CD4-positive, alpha-beta memory T cell (primary cell): ENCODE measurements at regions not wholly inside any gene's neighbourhood (a gene's known extent, or its start where the extent isn't known, plus 50 kb on each side); places are given as distances from the start of the nearest gene placed in this dataset.
A peak's percentile ranks its signal among the peaks of the same experiment; 100 is the strongest.

Experiments
- CTCF ChIA-PET: fragments of 350-600 bp; sonication (Branson Sonifier 250); formaldehyde crosslinking; loops from one replicate; lab custom pipeline; 2021; ENCODE audit warnings: inconsistent platforms; ENCODE audit not compliant: partially characterized antibody; lab: Charles Lee
- POLR2A ChIA-PET: fragments of 350-600 bp; sonication (Branson Sonifier 250); formaldehyde crosslinking; loops from one replicate; lab custom pipeline; 2021; ENCODE audit not compliant: partially characterized antibody; lab: Charles Lee
- DNase-seq, 5 donors: peaks; one replicate each; pipeline versions ENCODE4 v3.0.0 to v3.0.0-alpha.2; 2020 to 2022; ENCODE audit warnings: mixed read lengths in 1 of 5
- H3K27ac ChIP-seq: one replicate; pipeline ENCODE4 v1.7.0; 2013; ENCODE audit warnings: low read depth, low read length
- H3K27me3 ChIP-seq: 2 replicates; pipeline ENCODE4 v1.7.0; 2013; ENCODE audit warnings: mild to moderate bottlenecking, low read length, moderate library complexity; ENCODE audit not compliant: insufficient read depth
- H3K36me3 ChIP-seq: 2 replicates; pipeline ENCODE4 v1.7.0; 2013; ENCODE audit warnings: mild to moderate bottlenecking, low read length, moderate library complexity; ENCODE audit not compliant: insufficient read depth
- H3K4me1 ChIP-seq: 2 replicates; pipeline ENCODE4 v1.7.0; 2013; ENCODE audit warnings: mild to moderate bottlenecking, low read length, moderate library complexity; ENCODE audit not compliant: insufficient read depth
- H3K4me3 ChIP-seq, 2 donors: one replicate each; pipeline ENCODE4 v1.7.0; 2013; ENCODE audit warnings: low read length in 2 of 2, mild to moderate bottlenecking in 1 of 2
- H3K9me3 ChIP-seq, 2 donors: one replicate each; pipeline ENCODE4 v1.7.0; 2013; ENCODE audit warnings: low read length in 2 of 2, control low read depth in 1 of 2; ENCODE audit not compliant: control insufficient read depth in 1 of 2
- H3K27ac Mint-ChIP-seq, 7 donors: one replicate each; pipeline ENCODE4 v1.8.0; 2020 to 2021; ENCODE audit warnings: mixed read lengths in 7 of 7, mild to moderate bottlenecking in 6 of 7, inconsistent platforms in 3 of 7, moderate library complexity in 3 of 7
- H3K27me3 Mint-ChIP-seq, 2 donors: one replicate each; pipeline ENCODE4 v1.8.0; 2020 to 2021; ENCODE audit warnings: mixed read lengths in 2 of 2
- H3K36me3 Mint-ChIP-seq, 2 donors: one replicate each; pipeline ENCODE4 v1.8.0; 2020 to 2021; ENCODE audit warnings: mixed read lengths in 2 of 2, inconsistent platforms in 1 of 2, mild to moderate bottlenecking in 1 of 2
- H3K4me1 Mint-ChIP-seq, 4 donors: one replicate each; pipeline ENCODE4 v1.8.0; 2020 to 2021; ENCODE audit warnings: mixed read lengths in 4 of 4, mild to moderate bottlenecking in 1 of 4
- H3K4me3 Mint-ChIP-seq, 8 donors: one replicate each; pipeline ENCODE4 v1.8.0; 2020 to 2021; ENCODE audit warnings: mixed read lengths in 8 of 8, mild to moderate bottlenecking in 7 of 8, moderate library complexity in 6 of 8, inconsistent platforms in 3 of 8
- H3K9me3 Mint-ChIP-seq, 8 donors: one replicate each; pipeline ENCODE4 v1.8.0; 2020 to 2021; ENCODE audit warnings: mixed read lengths in 8 of 8, mild to moderate bottlenecking in 5 of 8, inconsistent platforms in 3 of 8, moderate library complexity in 1 of 8
- intact Hi-C: fragments of 100-400 bp; cut with micrococcal nuclease; formaldehyde crosslinking; loops from one replicate; pipeline ENCODE4 v1.15.1; 2023

GRCh38 chr10:131446171-131446570 is 134.7 kb upstream of the TCERG1L start:
- H3K9me3 ChIP-seq: no peaks in the 10 kb centered on the region
- no peak for DNase-seq
- no peaks in the 10 kb centered on the region for H3K36me3 ChIP-seq
- Mint-ChIP-seq H3K4me1 (peaks cover 0 to 2% (median 0%) of the 10 kb centered on the region in 4 donors), H3K36me3 (no peaks in the 10 kb centered on the region), H3K9me3 (peaks cover 0 to 2% (median 0%) of the 10 kb centered on the region in 8 donors), H3K27ac (no peak overlapping the region), H3K27me3 (peaks cover 2 to 5% of the 10 kb centered on the region in 2 donors), H3K4me3 (no peak overlapping the region)
- ChIA-PET POLR2A (no interaction called here), CTCF (interaction anchor here (1.7 kb wide), 1 partner anchor 11 kb away, joined by 7 read pairs; no protein-coding TSS in a partner anchor)
- no peak overlapping the region for H3K27ac ChIP-seq
- intact Hi-C loops: no loop called here
- no peaks in the 10 kb centered on the region for H3K27me3 ChIP-seq
- no peaks in the 10 kb centered on the region for H3K4me1 ChIP-seq
- H3K4me3 ChIP-seq: no peak overlapping the region

GRCh38 chr10:131448171-131448570 is 136.7 kb upstream of the TCERG1L start:
- Mint-ChIP-seq H3K4me3 (no peak overlapping the region), H3K36me3 (no peaks in the 10 kb centered on the region), H3K9me3 (peaks cover 0 to 2% (median 0%) of the 10 kb centered on the region in 8 donors), H3K27me3 (peaks cover 8 to 9% of the 10 kb centered on the region in 2 donors), H3K27ac (no peak overlapping the region), H3K4me1 (peaks cover 0 to 6% (median 3%) of the 10 kb centered on the region in 4 donors)
- POLR2A ChIA-PET: no interaction called here
- H3K27ac ChIP-seq: no peak overlapping the region
- no peaks in the 10 kb centered on the region for H3K9me3 ChIP-seq
- H3K4me1 ChIP-seq: no peaks in the 10 kb centered on the region
- H3K36me3 ChIP-seq: no peaks in the 10 kb centered on the region
- H3K27me3 ChIP-seq: no peaks in the 10 kb centered on the region
- CTCF ChIA-PET: interaction anchor here (0.7 kb wide), 1 partner anchor 555 kb away, joined by 3 read pairs; no protein-coding TSS in a partner anchor
- no peak for DNase-seq
- intact Hi-C loops: no loop called here
- H3K4me3 ChIP-seq: no peak overlapping the region

DNA sequence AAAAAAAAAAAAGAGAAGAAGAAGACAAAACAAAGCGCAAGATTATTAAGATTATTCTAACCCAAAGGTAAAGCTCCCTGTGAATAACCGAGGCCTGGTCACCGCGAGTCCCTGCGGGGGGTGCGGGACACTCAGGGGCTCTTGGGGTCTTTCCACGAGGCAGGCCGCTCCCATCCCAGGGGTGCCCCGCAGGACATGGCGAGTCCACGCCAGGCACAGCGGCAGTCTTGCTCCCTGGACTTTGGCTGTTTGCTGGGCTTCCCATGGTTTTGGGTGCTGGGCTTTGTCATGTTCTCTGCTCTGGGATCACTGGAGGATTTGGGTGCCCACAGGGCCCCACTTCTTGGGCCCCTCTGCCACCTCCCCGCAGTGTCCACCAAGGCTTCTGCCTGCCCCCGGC is 137.4 kb upstream of the TCERG1L start:
- no peaks in the 10 kb centered on the region for H3K9me3 Mint-ChIP-seq
- ChIA-PET CTCF (no interaction called here), POLR2A (no interaction called here)
- no peak overlapping the region for H3K27ac Mint-ChIP-seq
- intact Hi-C loops: no loop called here
- Histone ChIP-seq H3K9me3 (no peaks in the 10 kb centered on the region), H3K4me3 (no peak overlapping the region), H3K4me1 (no peaks in the 10 kb centered on the region), H3K27ac (no peak overlapping the region), H3K27me3 (no peaks in the 10 kb centered on the region), H3K36me3 (no peaks in the 10 kb centered on the region)
- H3K4me1 Mint-ChIP-seq: peaks cover 0 to 6% (median 3%) of the 10 kb centered on the region in 4 donors
- no peak overlapping the region for H3K4me3 Mint-ChIP-seq
- DNase-seq: no peak
- peaks cover 7 to 10% of the 10 kb centered on the region in 2 donors for H3K27me3 Mint-ChIP-seq
- H3K36me3 Mint-ChIP-seq: no peaks in the 10 kb centered on the region

GRCh38 chr10:131450216-131450765 is 138.8 kb upstream of the TCERG1L start:
- POLR2A ChIA-PET: no interaction called here

DNA sequence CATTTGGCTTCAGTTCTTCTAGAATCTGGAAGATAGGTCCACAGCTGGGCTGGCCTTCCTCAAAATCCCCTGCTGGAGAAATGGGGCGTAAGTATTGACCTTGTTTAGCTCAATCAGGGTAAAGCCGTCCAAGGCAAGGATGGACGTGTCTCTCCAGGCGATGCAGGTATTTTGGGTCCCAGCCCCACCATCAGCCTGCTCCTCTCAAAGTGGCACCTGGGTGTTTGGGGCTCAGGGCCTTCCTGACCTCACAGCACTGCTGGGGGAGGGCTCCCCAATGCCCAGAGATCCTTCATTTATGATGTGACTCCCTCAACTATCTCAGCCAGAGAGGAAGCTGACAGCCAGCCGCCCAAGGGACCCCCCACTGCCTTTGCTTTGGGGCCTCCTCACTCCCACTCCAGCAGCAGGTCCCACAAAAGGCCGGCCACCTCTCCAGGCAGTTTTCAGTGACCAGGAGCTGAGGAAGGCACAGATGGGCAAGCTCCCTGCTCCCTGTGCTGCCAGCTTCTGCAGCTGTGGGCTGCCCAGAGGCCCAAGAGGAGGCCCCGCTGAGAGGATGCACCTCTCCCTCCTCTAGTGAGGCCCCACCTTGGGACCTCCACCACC is 140.0 kb upstream of the TCERG1L start:
- no peak for DNase-seq
- Histone ChIP-seq H3K27ac (no peak overlapping the region), H3K9me3 (no peaks in the 10 kb centered on the region), H3K27me3 (no peaks in the 10 kb centered on the region), H3K4me3 (no peak overlapping the region), H3K4me1 (no peaks in the 10 kb centered on the region), H3K36me3 (no peaks in the 10 kb centered on the region)
- CTCF ChIA-PET: interaction anchor here (0.8 kb wide), 1 partner anchor 11 kb away, joined by 3 read pairs; no protein-coding TSS in a partner anchor
- POLR2A ChIA-PET: no interaction called here
- H3K4me3 Mint-ChIP-seq: no peak overlapping the region
- H3K36me3 Mint-ChIP-seq: no peaks in the 10 kb centered on the region
- peaks cover 0 to 6% (median 3%) of the 10 kb centered on the region in 4 donors for H3K4me1 Mint-ChIP-seq
- intact Hi-C loops: no loop called here
- H3K27ac Mint-ChIP-seq: no peak overlapping the region
- peaks cover 10 to 14% of the 10 kb centered on the region in 2 donors for H3K27me3 Mint-ChIP-seq
- no peaks in the 10 kb centered on the region for H3K9me3 Mint-ChIP-seq

More at GRCh38 chr10:131450216-131450765, 138.8 kb upstream of the TCERG1L start:
- Mint-ChIP-seq H3K27ac (no peak overlapping the region), H3K4me1 (peaks cover 0 to 6% (median 3%) of the 10 kb centered on the region in 4 donors), H3K36me3 (no peaks in the 10 kb centered on the region), H3K27me3 (peaks cover 10 to 16% of the 10 kb centered on the region in 2 donors), H3K9me3 (no peaks in the 10 kb centered on the region), H3K4me3 (no peak overlapping the region)
- no peaks in the 10 kb centered on the region for H3K9me3 ChIP-seq
- H3K4me3 ChIP-seq: no peak overlapping the region
- CTCF ChIA-PET: no interaction called here
- H3K4me1 ChIP-seq: no peaks in the 10 kb centered on the region
- peak in 1 of 5 donors; percentile 28 for DNase-seq
- no peak overlapping the region for H3K27ac ChIP-seq
- intact Hi-C loops: no loop called here
- no peaks in the 10 kb centered on the region for H3K27me3 ChIP-seq
- no peaks in the 10 kb centered on the region for H3K36me3 ChIP-seq

DNA sequence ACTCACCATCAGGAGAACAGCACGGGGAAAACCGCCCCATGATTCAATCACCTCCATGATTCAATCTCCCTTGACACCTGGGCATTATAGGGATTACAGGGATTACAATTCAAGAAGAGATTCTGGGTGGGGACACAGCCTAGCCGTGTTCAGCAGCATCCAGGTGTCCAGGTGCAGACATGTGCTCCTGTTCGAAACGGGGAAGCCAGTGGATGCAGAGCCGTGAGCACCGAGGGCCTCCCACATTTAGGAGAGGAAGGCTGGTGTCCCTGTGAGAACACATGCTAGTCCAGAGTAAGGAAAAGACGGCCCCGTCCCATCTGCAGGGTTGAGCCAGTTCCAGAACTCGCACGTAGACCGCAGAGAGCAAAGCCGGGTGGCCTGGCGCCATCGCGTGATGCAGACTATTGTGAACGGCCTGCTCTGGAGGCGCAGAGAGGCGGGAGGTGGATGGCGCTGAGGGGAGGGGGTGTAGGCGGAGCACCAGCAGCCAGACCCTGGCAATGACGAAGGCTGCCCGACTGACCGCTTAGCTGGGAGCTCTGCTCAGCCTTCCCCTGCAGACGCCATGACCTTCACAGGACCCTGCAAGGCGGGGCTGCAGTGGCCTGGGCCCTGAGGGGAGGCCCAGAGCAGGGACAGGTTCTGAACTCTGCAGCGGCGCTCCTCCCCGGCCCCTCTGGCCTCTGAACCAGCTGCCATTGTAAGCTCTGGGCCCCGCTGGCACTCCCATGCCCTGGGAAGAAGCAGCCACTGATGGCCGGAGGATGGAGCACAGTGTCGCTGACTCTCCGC is 141.6 kb upstream of the TCERG1L start:
- no peak overlapping the region for H3K27ac ChIP-seq
- H3K27ac Mint-ChIP-seq: no peak overlapping the region
- H3K9me3 ChIP-seq: no peaks in the 10 kb centered on the region
- ChIA-PET POLR2A (no interaction called here), CTCF (interaction anchor here (0.6 kb wide), 1 partner anchor 27 kb away, joined by 3 read pairs; no protein-coding TSS in a partner anchor)
- H3K9me3 Mint-ChIP-seq: no peaks in the 10 kb centered on the region
- H3K4me3 ChIP-seq: no peak overlapping the region
- intact Hi-C loops: no loop called here
- H3K4me3 Mint-ChIP-seq: peak overlapping the region in 4 of 8 donors; percentile 15 to 46 (median 30)
- peaks cover 0 to 6% (median 3%) of the 10 kb centered on the region in 4 donors for H3K4me1 Mint-ChIP-seq
- no peaks in the 10 kb centered on the region for H3K36me3 Mint-ChIP-seq
- no peaks in the 10 kb centered on the region for H3K4me1 ChIP-seq
- no peaks in the 10 kb centered on the region for H3K36me3 ChIP-seq
- H3K27me3 Mint-ChIP-seq: peaks cover 11 to 14% of the 10 kb centered on the region in 2 donors
- DNase-seq: peak in 1 of 5 donors; percentile 27
- H3K27me3 ChIP-seq: no peaks in the 10 kb centered on the region
